ENCODE measurements at regions not wholly inside any gene's neighbourhood (a gene's known extent, or its start where the extent isn't known, plus 50 kb on each side); places are given as distances from the start of the nearest gene placed in this dataset.

DNA sequence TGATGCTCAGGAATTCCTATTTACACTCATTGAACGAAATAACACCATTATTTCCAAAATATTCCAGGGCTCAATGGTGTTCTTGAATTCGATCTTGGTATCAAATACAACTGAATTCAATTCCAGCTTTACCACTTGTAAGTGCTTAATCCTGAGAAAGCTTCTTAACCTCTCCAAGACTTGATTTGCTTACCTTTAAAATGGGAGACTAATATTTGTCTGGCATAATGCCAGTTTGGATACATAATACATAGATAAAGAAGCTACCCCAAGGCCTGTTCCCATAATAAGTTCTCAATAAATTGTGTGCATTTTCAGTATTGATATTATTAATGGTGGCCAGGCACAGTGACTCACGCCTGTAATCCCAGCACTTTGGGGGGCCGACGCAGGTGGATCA lies 368.9 kb upstream of the MAF start:
- TF ChIP-seq, protein P1, sequence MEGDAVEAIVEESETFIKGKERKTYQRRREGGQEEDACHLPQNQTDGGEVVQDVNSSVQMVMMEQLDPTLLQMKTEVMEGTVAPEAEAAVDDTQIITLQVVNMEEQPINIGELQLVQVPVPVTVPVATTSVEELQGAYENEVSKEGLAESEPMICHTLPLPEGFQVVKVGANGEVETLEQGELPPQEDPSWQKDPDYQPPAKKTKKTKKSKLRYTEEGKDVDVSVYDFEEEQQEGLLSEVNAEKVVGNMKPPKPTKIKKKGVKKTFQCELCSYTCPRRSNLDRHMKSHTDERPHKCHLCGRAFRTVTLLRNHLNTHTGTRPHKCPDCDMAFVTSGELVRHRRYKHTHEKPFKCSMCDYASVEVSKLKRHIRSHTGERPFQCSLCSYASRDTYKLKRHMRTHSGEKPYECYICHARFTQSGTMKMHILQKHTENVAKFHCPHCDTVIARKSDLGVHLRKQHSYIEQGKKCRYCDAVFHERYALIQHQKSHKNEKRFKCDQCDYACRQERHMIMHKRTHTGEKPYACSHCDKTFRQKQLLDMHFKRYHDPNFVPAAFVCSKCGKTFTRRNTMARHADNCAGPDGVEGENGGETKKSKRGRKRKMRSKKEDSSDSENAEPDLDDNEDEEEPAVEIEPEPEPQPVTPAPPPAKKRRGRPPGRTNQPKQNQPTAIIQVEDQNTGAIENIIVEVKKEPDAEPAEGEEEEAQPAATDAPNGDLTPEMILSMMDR (conservative IDR thresholded peaks at IDR 0.05 in 1 of 2, IDR thresholded peaks at IDR 0.05 in 1 of 2; ENCODE audit: extremely low read depth in 1 of 2, insufficient read depth in 1 of 2, low read depth in 1 of 2, low read length in 2 of 2), result no peak
- TF ChIP-seq EZH2 (IDR thresholded peaks at IDR 0.05; ENCODE audit: borderline replicate concordance, low read length), result no peak
